ENCODE measurements at regions not wholly inside any gene's neighbourhood (a gene's known extent, or its start where the extent isn't known, plus 50 kb on each side); places are given as distances from the start of the nearest gene placed in this dataset.

DNA sequence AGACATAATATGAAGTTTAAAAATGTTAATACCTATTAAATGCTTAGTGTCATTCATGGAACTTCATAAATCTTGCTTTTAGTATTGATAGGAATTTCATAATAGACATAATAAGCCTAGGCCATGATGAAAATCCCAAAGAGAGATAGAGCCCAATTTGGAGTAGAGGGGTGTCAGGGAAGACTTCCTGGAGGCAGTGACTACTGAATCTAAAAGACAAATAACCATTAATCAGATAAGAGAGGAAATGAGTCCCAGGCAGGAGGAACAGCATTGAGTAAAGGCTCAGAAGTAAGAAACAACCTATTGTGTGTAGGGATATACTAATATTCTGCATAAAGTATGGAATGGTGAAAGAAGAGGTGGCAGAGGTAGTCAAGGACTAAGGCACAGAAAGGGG lies 126.9 kb upstream of the MRPS22 start:
- TF ChIP-seq, protein P1, sequence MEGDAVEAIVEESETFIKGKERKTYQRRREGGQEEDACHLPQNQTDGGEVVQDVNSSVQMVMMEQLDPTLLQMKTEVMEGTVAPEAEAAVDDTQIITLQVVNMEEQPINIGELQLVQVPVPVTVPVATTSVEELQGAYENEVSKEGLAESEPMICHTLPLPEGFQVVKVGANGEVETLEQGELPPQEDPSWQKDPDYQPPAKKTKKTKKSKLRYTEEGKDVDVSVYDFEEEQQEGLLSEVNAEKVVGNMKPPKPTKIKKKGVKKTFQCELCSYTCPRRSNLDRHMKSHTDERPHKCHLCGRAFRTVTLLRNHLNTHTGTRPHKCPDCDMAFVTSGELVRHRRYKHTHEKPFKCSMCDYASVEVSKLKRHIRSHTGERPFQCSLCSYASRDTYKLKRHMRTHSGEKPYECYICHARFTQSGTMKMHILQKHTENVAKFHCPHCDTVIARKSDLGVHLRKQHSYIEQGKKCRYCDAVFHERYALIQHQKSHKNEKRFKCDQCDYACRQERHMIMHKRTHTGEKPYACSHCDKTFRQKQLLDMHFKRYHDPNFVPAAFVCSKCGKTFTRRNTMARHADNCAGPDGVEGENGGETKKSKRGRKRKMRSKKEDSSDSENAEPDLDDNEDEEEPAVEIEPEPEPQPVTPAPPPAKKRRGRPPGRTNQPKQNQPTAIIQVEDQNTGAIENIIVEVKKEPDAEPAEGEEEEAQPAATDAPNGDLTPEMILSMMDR (IDR thresholded peaks at IDR 0.05; ENCODE audit: low read depth, low read length), result no peak
- TF ChIP-seq EZH2phosphoT487 (IDR thresholded peaks at IDR 0.05; ENCODE audit: low read depth), result no peak
- H3K9ac ChIP-seq (ENCODE audit: low read length), result no peak overlapping the region
- H3K27me3 ChIP-seq (ENCODE audit: low read depth, low read length), result peaks cover 24% of the 10 kb centered on the region; the same call in 1 of the 2 replicates
- no peaks in the 10 kb centered on the region for H3K36me3 ChIP-seq (replicated peaks; ENCODE audit: low read depth, low read length)
- no peak overlapping the region for H3K4me2 ChIP-seq (ENCODE audit: low read length)
- H2AFZ ChIP-seq (ENCODE audit: low read depth, low read length), result no peak overlapping the region
- no peak overlapping the region for H3K4me3 ChIP-seq (ENCODE audit: low read length)
- H3K9me3 ChIP-seq (ENCODE audit: insufficient read depth, low read length), result no peaks in the 10 kb centered on the region
- no peak overlapping the region for H3K27ac ChIP-seq (ENCODE audit: low read length)
- H4K20me1 ChIP-seq (ENCODE audit: insufficient read depth, low read length), result no peaks in the 10 kb centered on the region
- H3K79me2 ChIP-seq (ENCODE audit: low read length), result no peaks in the 10 kb centered on the region
- no peaks in the 10 kb centered on the region for H3K4me1 ChIP-seq (ENCODE audit: low read length)

DNA sequence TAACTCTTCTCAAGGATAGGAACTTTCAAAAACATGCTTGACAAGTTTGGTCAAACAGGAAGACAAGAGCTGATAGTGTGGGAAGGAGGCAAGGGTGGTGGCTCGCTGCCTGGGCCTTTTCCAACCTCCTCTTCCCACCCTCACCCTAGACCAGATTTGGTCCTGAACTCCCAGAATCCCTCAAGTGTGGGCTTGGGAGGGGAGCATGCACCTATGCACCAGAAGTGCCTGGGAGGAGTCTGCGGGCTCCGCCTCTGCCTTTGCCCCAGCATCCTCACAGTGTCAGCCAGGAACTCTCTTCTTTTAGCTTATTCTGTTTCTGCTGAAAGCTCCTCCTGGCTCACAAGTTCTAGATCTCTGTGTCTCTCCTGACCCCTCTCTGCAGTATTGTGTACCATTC lies 126.2 kb upstream of the MRPS22 start:
- Histone ChIP-seq H3K27ac (ENCODE audit: low read length) (no peak overlapping the region), H3K9ac (ENCODE audit: low read length) (no peak overlapping the region), H3K9me3 (ENCODE audit: insufficient read depth, low read length) (no peaks in the 10 kb centered on the region), H2AFZ (ENCODE audit: low read depth, low read length) (no peak overlapping the region), H4K20me1 (ENCODE audit: insufficient read depth, low read length) (no peaks in the 10 kb centered on the region), H3K36me3 (replicated peaks; ENCODE audit: low read depth, low read length) (no peaks in the 10 kb centered on the region), H3K4me1 (ENCODE audit: low read length) (no peaks in the 10 kb centered on the region), H3K27me3 (ENCODE audit: low read depth, low read length) (peaks cover 24% of the 10 kb centered on the region; the same call in 1 of the 2 replicates), H3K4me2 (ENCODE audit: low read length) (no peak overlapping the region), H3K79me2 (ENCODE audit: low read length) (no peaks in the 10 kb centered on the region), H3K4me3 (ENCODE audit: low read length) (no peak overlapping the region)
- TF ChIP-seq, protein P1 (IDR thresholded peaks at IDR 0.05; ENCODE audit: low read depth, low read length), result no peak
- TF ChIP-seq EZH2phosphoT487 (IDR thresholded peaks at IDR 0.05; ENCODE audit: low read depth), result no peak

DNA sequence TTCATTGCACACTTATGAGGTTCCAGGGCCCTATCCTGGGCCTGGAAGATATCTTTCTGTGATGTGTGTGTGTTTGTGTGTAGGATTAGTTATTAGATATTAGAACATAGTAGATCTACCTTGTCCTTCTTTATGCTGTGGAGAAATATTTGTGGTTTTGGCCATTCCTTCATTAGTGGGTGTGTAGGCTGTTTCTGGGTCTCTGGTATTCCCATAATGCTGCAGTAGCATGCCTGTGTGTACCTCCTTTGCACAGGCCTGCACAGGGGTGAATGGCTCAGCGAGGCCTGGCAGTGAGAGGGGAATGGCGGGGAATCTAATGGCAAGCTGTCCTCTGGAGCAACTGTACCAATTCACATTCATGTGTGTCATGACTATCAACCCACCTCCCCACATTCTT lies 125.8 kb upstream of the MRPS22 start:
- peaks cover 24% of the 10 kb centered on the region; the same call in 1 of the 2 replicates for H3K27me3 ChIP-seq (ENCODE audit: low read depth, low read length)
- no peak overlapping the region for H2AFZ ChIP-seq (ENCODE audit: low read depth, low read length)
- H3K4me3 ChIP-seq (ENCODE audit: low read length), result no peak overlapping the region
- no peaks in the 10 kb centered on the region for H3K4me1 ChIP-seq (ENCODE audit: low read length)
- H3K9me3 ChIP-seq (ENCODE audit: insufficient read depth, low read length), result no peaks in the 10 kb centered on the region
- H3K27ac ChIP-seq (ENCODE audit: low read length), result no peak overlapping the region
- TF ChIP-seq, protein P1 (IDR thresholded peaks at IDR 0.05; ENCODE audit: low read depth, low read length), result no peak
- no peak for TF ChIP-seq EZH2phosphoT487 (IDR thresholded peaks at IDR 0.05; ENCODE audit: low read depth)
- no peaks in the 10 kb centered on the region for H4K20me1 ChIP-seq (ENCODE audit: insufficient read depth, low read length)
- H3K79me2 ChIP-seq (ENCODE audit: low read length), result no peaks in the 10 kb centered on the region
- H3K9ac ChIP-seq (ENCODE audit: low read length), result no peak overlapping the region
- no peaks in the 10 kb centered on the region for H3K36me3 ChIP-seq (replicated peaks; ENCODE audit: low read depth, low read length)
- no peak overlapping the region for H3K4me2 ChIP-seq (ENCODE audit: low read length)

DNA sequence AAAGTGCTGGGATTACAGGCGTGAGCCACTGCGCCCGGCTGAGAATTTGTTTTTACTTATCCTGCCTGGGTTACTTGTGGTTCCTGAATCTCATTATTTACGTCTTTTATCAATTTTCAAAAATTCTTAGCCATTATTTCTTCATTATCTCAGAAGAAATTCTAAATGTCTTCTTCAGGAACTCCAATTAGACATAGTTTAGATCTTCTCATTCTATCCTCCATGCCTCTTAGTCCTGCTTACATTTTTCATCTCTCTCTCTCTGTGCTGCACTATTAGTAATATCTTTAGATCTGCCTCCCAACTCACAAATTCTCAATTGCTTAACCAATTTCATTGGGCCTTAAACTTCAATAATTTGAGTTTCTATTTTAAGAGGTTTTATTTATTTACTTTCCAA lies 124.4 kb upstream of the MRPS22 start:
- H3K36me3 ChIP-seq (replicated peaks; ENCODE audit: low read depth, low read length), result no peaks in the 10 kb centered on the region
- no peak overlapping the region for H2AFZ ChIP-seq (ENCODE audit: low read depth, low read length)
- H3K27me3 ChIP-seq (ENCODE audit: low read depth, low read length), result peaks cover 21% of the 10 kb centered on the region; the same call in 1 of the 2 replicates
- no peak overlapping the region for H3K27ac ChIP-seq (ENCODE audit: low read length)
- H3K79me2 ChIP-seq (ENCODE audit: low read length), result no peaks in the 10 kb centered on the region
- TF ChIP-seq, protein P1 (IDR thresholded peaks at IDR 0.05; ENCODE audit: low read depth, low read length), result no peak
- no peak for TF ChIP-seq EZH2phosphoT487 (IDR thresholded peaks at IDR 0.05; ENCODE audit: low read depth)
- no peak overlapping the region for H3K4me2 ChIP-seq (ENCODE audit: low read length)
- no peaks in the 10 kb centered on the region for H3K4me1 ChIP-seq (ENCODE audit: low read length)
- H4K20me1 ChIP-seq (ENCODE audit: insufficient read depth, low read length), result no peaks in the 10 kb centered on the region
- no peaks in the 10 kb centered on the region for H3K9me3 ChIP-seq (ENCODE audit: insufficient read depth, low read length)
- H3K9ac ChIP-seq (ENCODE audit: low read length), result no peak overlapping the region
- no peak overlapping the region for H3K4me3 ChIP-seq (ENCODE audit: low read length)

Measured in OCI-LY3 (cell line).